ENCODE measurements at regions not wholly inside any gene's neighbourhood (a gene's known extent, or its start where the extent isn't known, plus 50 kb on each side); places are given as distances from the start of the nearest gene placed in this dataset.
A peak's percentile ranks its signal among the peaks of the same experiment; 100 is the strongest.

DNA sequence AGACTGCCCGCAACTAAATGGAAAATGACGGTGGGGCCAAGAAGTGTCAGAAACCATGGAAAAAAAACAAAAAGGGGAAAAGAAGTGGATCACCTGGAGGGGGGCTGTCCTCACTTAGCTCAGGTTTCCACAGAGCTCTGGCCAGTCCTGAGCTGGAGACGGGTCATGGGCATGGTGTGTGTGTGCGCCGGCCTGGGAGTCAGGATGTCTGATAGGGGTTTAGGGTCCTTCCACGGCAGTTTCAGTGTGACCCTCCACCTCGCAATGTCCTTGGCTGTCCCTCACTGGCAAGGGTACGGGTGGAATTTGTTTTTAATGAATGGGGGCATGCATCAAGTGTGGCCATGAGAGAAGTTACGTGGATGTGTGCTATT is 133.2 kb upstream of the MEIS1 start:
- H3K27ac ChIP-seq, result peak overlapping the region in 2 of 4 donors; percentile 65 to 66
- no peaks in the 10 kb centered on the region for H3K36me3 ChIP-seq
- peaks cover 0 to 17% (median 3%) of the 10 kb centered on the region in 3 donors for H3K4me1 ChIP-seq
- H3K4me3 ChIP-seq, result no peak overlapping the region
- TF ChIP-seq EP300 (IDR thresholded peaks at IDR 0.05) (no peak), POLR2A (IDR thresholded peaks at IDR 0.05) (no peak), POLR2AphosphoS5 (IDR thresholded peaks at IDR 0.05) (no peak)
- TF ChIP-seq, protein P1, sequence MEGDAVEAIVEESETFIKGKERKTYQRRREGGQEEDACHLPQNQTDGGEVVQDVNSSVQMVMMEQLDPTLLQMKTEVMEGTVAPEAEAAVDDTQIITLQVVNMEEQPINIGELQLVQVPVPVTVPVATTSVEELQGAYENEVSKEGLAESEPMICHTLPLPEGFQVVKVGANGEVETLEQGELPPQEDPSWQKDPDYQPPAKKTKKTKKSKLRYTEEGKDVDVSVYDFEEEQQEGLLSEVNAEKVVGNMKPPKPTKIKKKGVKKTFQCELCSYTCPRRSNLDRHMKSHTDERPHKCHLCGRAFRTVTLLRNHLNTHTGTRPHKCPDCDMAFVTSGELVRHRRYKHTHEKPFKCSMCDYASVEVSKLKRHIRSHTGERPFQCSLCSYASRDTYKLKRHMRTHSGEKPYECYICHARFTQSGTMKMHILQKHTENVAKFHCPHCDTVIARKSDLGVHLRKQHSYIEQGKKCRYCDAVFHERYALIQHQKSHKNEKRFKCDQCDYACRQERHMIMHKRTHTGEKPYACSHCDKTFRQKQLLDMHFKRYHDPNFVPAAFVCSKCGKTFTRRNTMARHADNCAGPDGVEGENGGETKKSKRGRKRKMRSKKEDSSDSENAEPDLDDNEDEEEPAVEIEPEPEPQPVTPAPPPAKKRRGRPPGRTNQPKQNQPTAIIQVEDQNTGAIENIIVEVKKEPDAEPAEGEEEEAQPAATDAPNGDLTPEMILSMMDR (IDR thresholded peaks at IDR 0.05), result no peak
- H3K9me3 ChIP-seq, result no peaks in the 10 kb centered on the region
- no peak for ATAC-seq
- 76 to 90% methylated on average over 6 of the region's 9 CpGs for WGBS, 2 donors (ENCODE audit: low coverage in 1 of 2)
- H3K27me3 ChIP-seq, result no peaks in the 10 kb centered on the region

DNA sequence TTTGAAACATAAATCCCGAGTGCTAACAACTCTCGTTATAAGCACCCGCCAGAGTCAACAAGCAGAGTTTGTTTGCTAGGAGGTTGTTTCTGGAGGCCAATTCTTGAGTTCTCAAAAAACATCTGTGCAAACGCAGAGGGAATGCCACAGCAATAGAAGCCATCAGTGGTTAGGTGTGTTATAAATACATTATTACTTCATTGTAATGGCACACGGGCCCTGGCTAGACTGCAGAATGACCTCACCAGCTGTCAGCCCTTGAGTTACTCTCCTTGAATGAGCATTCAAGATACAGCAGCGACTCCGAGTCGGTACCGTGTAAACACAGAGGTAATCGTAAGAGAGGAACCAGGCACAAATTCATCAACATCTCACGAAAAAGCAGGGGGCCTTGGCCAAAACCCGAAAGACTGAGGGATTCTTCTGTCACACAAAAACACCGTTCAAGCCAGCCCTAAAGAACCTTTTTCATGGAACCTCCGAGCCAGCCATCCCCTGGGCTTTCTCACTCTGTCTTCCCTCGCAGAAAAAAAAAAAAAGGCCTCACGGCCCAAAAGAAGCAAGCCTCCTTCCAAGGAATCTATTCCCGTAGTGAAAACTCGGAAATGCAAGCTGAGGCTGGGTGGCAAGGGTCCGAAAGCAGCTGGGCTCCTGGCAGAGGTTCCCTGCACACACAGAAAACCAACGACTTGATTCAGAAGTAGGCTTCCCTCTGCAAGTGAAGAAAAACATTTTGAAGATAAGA is 133.7 kb upstream of the MEIS1 start:
- TF ChIP-seq, protein P1 (IDR thresholded peaks at IDR 0.05), result no peak
- TF ChIP-seq POLR2AphosphoS5 (IDR thresholded peaks at IDR 0.05), result peak; percentile 72
- Histone ChIP-seq H3K4me1 (peaks cover 0 to 17% (median 3%) of the 10 kb centered on the region in 3 donors), H3K36me3 (no peaks in the 10 kb centered on the region), H3K4me3 (peak overlapping the region in 1 of 2 donors; percentile 21), H3K27me3 (no peaks in the 10 kb centered on the region), H3K27ac (peak overlapping the region in 2 of 4 donors; percentile 65 to 66), H3K9me3 (no peaks in the 10 kb centered on the region)
- WGBS, 2 donors (ENCODE audit: low coverage in 1 of 2), result 20 to 28% methylated on average over 10 to 13 of the region's 20 CpGs
- ATAC-seq, result peak; percentile 87

DNA sequence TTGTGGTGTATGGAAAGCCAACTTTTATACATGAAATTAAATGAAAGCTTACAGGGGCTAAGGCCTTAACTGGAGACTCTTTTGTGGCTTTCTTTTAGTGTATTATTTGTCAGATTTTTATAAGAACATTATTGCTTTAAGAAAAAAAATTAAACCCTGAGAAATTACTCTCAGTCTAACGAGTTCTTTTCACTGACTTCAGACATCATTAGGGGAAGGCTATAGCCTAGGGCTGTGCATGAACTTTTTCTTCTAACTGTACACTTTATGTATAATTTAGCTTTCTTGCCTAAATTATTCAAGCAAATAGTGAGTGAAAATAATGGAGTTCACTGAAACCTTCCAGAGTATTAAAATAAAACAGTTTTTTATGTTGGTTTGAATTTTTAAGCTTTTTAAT is 151.1 kb upstream of the MEIS1 start:
- H3K9me3 ChIP-seq, result no peaks in the 10 kb centered on the region
- H3K4me3 ChIP-seq, result no peak overlapping the region
- H3K27ac ChIP-seq, result no peak overlapping the region
- TF ChIP-seq, protein P1 (IDR thresholded peaks at IDR 0.05), result no peak
- no peak for TF ChIP-seq POLR2A (IDR thresholded peaks at IDR 0.05)
- no peak for TF ChIP-seq EP300 (IDR thresholded peaks at IDR 0.05)
- TF ChIP-seq POLR2AphosphoS5 (IDR thresholded peaks at IDR 0.05), result no peak
- ATAC-seq, result no peak
- 45 to 64% methylated on average over 1 of the region's 1 CpG for WGBS, 2 donors (ENCODE audit: low coverage in 1 of 2)
- H3K4me1 ChIP-seq, result no peaks in the 10 kb centered on the region
- H3K36me3 ChIP-seq, result no peaks in the 10 kb centered on the region
- H3K27me3 ChIP-seq, result no peaks in the 10 kb centered on the region

DNA sequence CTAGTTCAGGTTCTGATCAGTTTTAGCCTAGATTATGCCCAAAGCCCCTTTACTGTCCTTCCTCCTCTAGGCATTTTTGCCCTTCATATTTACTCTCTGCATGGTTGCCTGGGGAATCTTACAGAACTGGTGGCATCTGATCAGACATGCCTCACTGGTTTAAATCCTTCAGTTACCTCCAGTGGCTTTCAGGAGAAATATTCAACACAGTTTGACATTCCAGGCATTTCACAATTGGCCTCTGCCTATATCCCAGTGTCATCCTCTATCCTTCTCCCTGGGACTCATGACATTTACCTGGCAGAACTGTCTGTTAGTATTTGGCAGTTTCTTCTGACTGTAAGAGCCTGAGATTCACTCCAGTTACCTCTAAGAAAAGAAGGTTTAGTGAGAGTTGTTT is 152.9 kb upstream of the MEIS1 start:
- no peak for ATAC-seq
- Histone ChIP-seq H3K4me1 (no peaks in the 10 kb centered on the region), H3K36me3 (no peaks in the 10 kb centered on the region), H3K9me3 (no peaks in the 10 kb centered on the region), H3K27me3 (no peaks in the 10 kb centered on the region), H3K4me3 (no peak overlapping the region), H3K27ac (no peak overlapping the region)
- no peak for TF ChIP-seq POLR2AphosphoS5 (IDR thresholded peaks at IDR 0.05)
- no peak for TF ChIP-seq EP300 (IDR thresholded peaks at IDR 0.05)

DNA sequence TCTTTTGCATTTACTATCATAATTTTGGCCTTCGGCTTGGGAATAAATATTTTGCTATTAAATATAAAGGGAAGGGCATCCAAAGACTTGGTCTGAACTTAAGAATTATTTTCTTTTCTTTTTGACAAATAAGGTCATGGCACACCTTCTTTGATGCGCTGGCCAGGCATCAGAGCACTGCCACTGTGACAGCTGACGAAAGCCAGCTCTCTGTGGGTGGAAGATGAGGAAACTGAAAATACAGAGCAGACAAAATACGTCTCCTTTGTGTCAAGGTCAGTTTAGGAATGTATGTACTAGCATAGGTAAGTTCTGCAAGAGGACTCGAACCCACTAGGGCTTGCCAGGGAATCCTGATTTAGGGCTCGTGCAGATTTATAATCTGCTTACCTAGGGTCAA is 155.9 kb upstream of the MEIS1 start:
- no peaks in the 10 kb centered on the region for H3K36me3 ChIP-seq
- no peak overlapping the region for H3K4me3 ChIP-seq
- no peaks in the 10 kb centered on the region for H3K27me3 ChIP-seq
- no peaks in the 10 kb centered on the region for H3K4me1 ChIP-seq
- no peaks in the 10 kb centered on the region for H3K9me3 ChIP-seq
- no peak overlapping the region for H3K27ac ChIP-seq
- TF ChIP-seq POLR2AphosphoS5 (IDR thresholded peaks at IDR 0.05), result no peak
- TF ChIP-seq POLR2A (IDR thresholded peaks at IDR 0.05), result no peak
- TF ChIP-seq, protein P1 (IDR thresholded peaks at IDR 0.05), result no peak
- no peak for TF ChIP-seq EP300 (IDR thresholded peaks at IDR 0.05)
- WGBS, 2 donors (ENCODE audit: low coverage in 1 of 2), result 79 to 92% methylated on average over 2 to 6 of the region's 6 CpGs
- ATAC-seq, result no peak

All from gastroesophageal sphincter (tissue), 4 donors.